PFSK-1 (cell line): ENCODE measurements at regions not wholly inside any gene's neighbourhood (a gene's known extent, or its start where the extent isn't known, plus 50 kb on each side); places are given as distances from the start of the nearest gene placed in this dataset.

Experiments used
- REST ChIP-seq, 2 experiments: IDR thresholded peaks; 2 replicates each; pipeline versions ENCODE4 v1.6.1 to v1.8.0; 2011 to 2012; ENCODE audit warnings: low read depth in 2 of 2, low read length in 2 of 2, control low read depth in 1 of 2, inconsistent platforms in 1 of 2, mild to moderate bottlenecking in 1 of 2, moderate library complexity in 1 of 2; ENCODE audit not compliant: insufficient read depth in 1 of 2
- TAF1 ChIP-seq: IDR thresholded peaks from 2 replicates; pipeline ENCODE4 v1.6.1; 2012; ENCODE audit warnings: low read length, control low read depth, borderline replicate concordance; ENCODE audit not compliant: insufficient read depth

- TF ChIP-seq REST (IDR thresholded peaks at IDR 0.05; ENCODE audit: insufficient read depth in 1 of 2, low read depth in 2 of 2, low read length in 2 of 2) (no peak), TAF1 (no peak)
These were observed 87.4 kb upstream of the TNS3 start for GRCh38 chr7:47669178-47669891.
